ENCODE measurements at regions not wholly inside any gene's neighbourhood (a gene's known extent, or its start where the extent isn't known, plus 50 kb on each side); places are given as distances from the start of the nearest gene placed in this dataset.
"Not testable (repeated sequence)": the region's sequence is repeated elsewhere in the genome, so short reads cannot be mapped to it uniquely, and the experiment has no call there.

DNA sequence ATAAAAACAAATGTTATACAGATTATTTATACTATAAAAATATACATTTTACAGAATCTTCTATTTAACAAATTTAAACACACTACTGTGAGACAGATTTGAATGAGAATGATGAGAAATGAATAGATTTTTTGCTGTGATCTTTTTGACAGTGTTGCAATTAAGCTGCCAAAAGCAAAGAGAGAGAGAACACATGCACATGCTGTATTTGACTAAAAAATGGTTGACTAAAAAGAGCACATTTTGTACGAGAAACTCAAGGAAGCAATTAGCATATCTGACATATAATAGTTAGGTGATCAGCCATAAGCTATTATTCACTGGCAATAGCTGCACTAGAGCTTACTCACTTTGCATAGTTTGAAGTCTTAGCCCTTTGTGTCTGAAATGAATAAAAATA lies 115.8 kb downstream of the SYT10 start:
- DNase-seq = no peak

DNA sequence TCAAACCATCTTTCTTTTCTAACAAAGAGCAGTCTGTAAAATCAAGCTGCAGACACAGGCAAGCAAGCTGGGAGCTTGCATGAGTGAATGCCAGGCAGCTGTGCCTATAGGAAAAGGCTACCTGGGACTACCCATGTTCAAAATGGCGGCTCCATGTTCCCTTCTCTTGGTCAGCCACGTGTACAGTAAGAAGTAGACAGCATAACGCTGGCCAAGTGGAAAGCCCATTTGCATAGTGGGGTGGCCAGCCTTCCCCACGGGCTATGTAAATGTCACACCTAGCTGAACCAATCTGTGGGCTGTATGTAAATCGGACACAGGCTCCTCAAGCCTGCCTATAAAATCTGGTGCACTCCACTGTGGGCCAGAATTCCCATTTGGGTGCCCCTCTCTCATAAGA lies 117.1 kb downstream of the SYT10 start:
- DNase-seq = no peak

DNA sequence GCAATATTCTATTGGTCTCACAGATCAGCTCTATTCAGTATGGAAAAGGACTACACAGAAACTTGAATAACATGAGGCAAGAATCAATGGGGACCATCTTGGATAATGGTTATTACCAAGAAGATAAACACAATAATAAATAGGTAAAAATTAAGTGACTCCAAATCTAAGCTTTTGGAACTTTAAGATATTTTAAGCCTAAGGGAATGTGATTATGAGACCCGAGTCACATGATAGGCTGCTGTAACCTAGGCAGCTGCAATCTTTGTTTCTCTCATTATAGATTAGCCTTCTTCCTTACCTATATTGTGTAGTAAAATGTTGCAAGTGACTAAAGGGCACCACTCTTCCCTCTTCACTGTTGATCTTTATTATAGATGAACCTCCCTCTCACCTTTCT lies 121.9 kb downstream of the SYT10 start:
- no peak for DNase-seq

DNA sequence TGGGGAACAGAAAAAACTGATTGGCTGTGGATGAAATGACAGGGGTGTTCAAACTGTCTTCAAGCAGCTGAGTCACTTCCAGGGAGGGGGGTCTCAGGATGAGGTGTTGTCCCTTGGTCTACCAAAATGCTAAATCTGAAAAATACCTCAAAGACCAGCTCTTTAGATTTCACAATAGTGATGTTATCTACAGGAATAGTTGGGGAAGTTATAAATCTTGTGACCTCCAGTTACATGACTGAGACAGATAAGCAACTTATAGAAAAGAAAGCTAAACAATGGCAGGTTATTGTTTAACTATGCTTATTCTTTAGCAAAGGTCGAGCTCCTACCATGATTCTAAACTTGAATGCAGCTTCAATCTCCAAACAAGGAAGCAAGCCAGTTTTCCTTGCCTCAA lies 125.4 kb downstream of the SYT10 start:
- no peak for DNase-seq

DNA sequence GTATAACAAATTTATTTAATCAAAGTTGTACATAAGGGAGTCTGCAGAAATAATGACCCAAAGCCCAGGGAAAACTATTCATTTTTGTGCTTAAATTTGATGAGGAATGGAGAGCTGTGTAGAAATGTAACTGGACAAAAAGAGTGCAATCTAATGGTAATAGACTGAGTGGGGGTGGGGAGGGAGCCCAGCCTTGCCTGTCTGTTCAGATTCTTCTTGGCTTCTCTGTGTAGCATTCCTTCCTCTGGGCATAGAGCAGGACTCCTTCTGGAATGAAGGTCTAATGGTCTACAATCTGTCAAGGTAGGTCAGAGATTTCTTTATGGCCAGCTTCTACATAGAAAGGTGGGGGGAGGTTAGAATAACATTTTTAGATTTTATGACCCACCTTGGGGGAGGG lies 126.1 kb downstream of the SYT10 start:
- no peak for DNase-seq

DNA sequence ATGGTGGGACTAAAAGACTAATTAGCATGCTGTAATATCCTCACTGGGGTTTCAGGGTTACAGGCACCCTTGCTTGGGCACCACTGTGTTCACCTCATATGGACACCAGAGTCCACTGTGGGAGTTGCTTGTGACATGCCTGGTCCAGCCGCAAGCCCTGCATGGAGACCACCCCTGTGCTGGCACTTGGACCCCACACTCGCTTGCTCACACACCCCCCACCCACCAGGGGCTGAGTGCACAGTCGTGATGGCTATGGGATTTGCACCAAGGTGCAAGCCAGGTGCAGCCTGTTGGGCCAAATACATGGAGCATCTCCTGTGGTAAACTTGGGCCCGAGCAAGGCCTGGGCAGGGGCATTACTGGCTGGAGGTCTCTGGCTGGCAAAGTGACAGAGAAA lies 129.1 kb downstream of the SYT10 start:
- no peak for DNase-seq

DNA sequence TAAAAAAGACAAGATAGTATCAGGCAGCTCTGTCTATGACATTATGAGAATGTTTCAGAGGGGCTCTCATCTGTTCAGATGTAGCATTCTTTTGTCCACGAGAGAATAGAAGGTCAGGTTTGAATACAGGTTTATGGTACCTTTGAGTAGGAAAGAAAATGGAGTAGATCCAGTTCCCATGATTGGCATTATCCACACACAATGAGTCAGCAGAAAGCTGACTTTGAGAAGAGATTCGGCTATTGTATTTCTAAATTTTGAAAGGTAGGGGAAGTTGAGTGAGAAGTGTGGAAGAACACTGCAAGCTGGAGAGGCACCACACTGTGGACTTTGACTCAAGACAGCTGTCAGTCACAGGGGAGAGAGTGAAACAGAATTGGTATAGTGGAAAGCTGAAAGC lies 135.4 kb downstream of the SYT10 start:
- no peak for DNase-seq

DNA sequence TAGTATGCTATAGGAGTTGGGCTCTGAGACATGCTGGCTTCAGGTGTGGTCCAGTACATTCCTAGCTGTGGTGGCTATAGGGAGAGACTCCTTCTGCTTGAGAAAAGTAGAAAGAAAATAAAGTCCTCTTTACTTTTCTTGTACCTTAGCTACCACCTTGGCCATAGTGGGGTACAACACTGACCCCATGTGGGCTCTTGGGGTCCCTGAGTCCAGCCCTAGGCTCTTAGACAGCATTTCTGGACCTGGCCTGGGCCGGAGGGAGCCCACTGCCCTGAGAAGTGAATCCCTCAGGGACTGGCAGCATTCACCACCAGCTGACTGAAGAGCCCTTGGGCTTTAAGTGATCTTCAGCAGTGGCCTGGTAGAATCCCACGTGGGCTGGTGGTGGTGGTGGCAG lies 143.1 kb downstream of the SYT10 start:
- DNase-seq = no peak

DNA sequence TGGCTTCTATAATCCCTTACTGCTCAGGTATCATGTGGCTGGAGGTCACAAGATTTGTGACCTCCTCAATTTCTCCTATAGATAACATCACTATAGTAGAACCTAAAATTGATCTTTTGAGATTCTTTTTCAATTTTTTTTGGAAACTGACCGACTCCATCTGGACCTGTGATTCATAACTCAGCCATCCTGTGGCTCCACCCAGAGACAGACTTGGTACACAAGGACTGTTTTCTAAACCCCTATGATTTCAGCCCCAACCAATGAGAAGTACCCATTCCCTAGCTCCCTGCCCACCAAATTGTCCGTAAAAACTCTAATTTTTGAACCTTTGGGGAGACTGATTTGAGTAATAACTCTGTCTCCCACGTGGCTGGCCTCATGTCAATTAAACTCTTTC lies 148.9 kb downstream of the SYT10 start:
- DNase-seq = no peak

DNA sequence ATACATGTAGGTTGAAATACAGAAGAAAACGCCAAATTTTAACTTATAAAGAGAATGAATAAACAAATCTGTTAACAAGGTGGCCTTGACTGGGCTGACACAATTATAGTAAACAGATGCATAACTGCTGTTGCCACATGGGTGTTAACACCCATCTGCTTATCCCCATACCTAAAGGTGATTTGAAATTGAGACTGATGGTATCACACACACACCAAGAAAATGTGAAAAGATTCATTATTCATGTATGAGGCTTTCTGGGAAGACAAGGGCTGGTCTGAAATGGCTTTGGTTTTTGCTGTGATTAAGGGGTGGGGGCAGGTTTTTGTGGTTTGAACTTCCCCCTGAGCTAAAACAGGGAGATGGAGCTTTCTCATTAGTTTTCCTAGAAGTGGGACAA lies 156.6 kb downstream of the SYT10 start:
- DNase-seq = no peak

DNA sequence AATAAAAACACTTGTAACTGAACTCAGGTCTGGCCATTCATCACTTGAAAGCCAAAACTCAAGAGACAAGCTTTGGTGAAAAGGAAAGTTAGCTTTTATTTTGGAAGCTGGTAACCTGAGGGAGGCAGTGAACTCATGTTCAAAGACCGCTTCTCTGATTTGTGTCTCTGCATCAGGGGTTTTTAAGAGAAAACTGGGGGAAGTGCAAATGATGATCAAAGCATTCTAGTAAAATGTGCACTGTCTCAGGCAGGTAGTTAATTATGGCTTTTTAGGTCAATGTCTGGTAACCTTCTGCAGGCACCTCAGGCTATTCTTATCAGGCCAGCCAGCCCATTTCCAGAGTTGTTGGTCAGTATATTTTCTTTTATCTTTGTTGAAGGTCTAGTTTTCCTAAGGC lies 162.2 kb downstream of the SYT10 start:
- DNase-seq = no peak

DNA sequence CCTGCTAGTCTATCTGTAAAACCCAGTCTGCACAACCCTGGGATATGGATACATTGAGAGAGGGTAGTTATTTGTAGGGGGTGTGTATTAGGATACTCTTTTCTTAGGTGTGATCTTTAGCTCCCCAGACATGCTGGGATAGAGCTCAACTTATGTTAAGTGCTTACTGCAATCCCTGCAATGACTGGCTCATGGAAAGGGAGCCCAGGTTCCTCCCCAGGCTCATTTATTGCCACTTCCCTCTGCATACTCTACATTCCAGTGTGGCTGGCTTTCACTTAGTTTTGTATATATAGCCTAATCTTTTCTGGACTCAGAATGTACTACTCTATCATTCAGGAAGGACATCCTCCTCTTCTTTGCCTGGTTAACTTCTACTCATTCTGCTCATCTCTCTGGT lies 172.0 kb downstream of the SYT10 start:
- no peak for DNase-seq

DNA sequence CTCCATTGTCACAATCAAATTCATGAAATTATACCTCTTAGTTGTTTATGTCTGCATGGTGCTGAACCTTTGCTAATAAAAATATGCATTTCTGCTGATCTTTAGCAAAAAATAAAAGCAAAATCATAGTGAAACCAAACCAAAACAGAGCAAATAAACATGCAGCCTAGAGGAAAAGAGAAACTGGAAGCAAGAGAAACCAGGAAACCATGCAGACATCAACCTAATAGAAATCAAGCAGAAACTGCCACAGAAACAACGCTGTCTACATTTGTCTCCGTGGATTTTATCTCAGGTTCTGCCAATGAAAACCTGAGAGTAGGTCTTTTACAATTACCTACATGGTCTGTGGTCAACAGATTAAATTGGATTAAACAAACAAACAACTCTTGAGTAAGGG lies 173.7 kb downstream of the SYT10 start:
- no peak for DNase-seq

DNA sequence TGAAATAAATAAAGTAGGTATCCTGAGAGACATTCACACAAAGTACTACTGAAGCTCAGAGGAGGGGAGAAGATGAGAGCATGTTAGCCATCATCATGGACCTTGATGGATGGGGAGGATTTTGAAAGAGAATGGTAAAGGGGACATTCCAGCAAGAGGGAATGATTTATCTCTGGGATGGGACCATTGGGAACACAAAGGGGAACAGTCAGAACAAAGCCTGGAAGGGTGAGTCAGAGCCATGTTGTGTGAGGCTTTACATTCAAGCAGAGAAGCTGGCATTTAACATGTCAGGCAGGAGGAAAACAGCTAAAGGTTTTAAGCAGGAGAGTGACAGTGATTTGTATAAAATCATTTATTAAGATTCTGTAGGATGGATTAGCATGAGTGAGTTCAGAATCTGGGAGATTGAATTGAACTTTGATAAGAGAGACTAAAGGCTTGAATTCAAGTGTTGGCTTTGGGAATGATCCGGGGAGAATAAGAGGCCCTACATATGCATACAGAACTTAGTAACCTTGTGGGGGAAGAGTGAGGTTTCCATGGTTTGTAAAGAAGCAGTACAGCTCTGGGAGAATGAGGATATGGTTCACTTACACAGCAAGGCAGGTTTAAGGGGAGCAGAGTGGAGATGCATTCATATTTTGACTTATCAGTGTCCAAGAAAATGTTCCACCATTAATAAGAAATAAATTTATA lies 174.4 kb downstream of the SYT10 start:
- DNase-seq = no peak

DNA sequence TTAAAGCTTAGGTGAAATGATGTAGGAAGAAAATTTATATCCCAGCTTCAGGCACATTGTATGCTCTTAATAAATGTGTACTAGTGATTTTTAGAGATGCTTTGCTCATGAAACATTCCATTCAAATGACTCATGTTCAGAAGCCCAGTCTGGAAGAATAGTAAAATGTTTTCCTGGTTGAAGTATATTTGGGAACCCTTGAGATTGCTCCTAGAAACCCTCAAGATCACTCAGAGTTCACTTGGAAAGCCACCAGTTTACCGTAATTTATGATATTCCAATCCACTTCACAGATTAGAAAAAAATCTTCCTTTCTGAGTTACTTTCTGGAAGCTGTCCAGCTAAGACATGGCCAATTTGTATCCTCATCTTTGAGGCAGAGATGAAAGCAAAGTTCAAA lies 186.4 kb downstream of the SYT10 start:
- no peak for DNase-seq

DNA sequence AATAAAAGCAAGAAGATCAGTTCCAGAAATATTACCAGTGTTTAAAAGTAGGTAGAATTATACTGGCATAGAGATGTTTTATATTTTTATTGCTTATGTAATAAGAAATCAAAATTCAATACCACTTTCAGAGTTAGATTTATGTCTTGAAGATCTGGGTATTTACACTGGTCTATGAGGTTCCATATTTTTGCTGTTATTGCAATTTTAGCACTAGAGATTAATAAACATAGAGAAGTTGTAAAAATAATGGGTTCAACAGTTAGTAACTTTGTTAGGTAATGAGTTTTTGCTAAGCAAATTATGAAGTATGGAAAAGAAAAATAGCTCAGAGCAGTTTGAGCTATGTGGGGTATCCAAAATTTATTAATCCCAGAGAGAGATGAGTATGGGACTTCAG lies 188.1 kb downstream of the SYT10 start:
- DNase-seq = no peak

DNA sequence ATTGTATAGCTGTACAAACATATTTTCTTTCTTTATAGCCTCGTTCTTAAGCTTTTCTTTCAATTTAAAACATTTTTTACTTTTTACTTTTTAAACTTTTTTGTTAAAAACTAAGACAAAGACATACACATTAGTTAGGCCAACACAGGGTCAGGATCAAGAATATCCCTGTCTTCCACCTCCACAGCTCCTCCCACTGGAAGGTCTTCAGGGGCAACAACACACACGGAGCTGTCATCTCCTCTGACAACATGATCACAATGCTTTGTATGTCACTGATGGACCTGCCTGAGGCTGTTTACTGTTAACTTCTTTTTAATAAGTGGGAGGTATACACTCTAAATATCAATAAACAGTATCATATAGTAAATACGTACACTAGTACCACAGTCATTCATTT lies 191.3 kb downstream of the SYT10 start:
- DNase-seq = no peak

DNA sequence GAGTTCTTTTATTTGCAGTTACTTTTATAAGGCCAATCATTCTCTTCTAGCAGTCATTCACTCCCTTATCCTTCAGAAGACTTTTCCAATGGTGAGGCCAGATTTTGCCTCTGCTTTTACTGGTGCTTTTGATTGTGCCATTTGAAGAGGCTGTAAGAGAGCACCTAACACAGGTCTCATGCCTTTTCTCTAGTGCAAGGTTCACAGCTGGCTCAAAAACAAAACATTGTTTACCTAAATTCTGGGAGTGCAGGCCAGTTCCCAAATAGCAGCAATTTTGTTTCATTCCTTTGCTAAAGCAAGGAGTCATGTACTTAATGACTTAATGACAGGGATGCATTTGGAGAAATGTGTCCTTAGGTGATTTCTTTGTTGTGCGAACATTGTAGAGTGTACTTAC lies 192.0 kb downstream of the SYT10 start:
- DNase-seq = no peak

DNA sequence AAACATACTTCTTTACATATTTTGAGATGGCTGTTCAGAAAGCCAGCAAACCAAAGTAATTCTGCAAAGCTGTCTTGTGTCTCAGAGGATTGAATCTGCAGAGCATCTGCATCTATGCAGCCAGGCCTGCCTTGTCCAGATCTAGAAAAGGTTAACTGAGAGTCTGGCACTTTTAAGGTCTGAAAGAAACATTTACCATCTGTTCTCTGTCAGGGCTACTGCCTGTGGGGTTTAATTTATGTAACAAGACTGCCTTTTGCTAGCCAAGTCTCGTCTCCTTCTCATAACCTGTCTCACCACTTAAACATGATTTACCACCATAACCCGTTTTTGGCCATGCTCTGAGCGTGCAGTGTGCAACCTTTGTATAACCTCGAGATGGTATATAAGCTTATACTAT lies 194.2 kb downstream of the SYT10 start:
- no peak for DNase-seq

DNA sequence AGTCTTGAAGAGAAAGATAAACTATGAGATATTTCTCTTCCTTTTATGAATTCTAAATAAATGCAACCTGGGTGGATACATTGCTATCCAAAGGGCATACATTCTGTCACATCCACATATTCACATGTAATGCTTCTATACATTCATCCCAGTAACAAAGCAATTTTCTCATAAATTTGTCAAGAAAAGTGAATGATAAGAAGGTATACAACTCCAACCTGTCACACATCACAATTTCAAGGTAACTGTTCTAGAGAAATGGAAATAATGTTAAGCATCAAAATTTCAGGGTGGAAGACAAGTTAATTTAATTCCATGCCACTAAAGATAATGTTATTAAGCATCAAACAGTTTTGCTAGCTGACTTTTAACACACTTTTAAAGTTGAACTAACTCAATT lies 212.9 kb downstream of the SYT10 start:
- no peak for DNase-seq

DNA sequence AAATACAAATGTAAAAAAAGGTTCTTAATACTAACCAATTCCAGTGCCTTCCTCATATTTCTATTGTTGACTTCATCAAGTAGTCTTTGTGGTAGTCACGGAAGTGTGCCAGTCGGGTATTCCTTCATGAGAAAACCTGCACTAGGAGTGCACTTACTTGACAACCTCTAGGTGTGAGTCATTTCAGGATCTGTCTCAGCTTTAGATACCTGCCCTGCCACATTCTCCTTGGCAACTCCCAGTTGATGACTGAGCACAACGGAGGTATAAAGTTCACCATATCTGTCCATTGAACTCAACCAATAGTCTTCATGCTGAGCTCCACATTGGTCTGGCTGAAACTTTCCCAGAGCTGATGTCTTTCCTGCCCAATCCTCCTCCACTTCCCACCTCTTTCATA lies 215.7 kb downstream of the SYT10 start:
- DNase-seq = no peak

DNA sequence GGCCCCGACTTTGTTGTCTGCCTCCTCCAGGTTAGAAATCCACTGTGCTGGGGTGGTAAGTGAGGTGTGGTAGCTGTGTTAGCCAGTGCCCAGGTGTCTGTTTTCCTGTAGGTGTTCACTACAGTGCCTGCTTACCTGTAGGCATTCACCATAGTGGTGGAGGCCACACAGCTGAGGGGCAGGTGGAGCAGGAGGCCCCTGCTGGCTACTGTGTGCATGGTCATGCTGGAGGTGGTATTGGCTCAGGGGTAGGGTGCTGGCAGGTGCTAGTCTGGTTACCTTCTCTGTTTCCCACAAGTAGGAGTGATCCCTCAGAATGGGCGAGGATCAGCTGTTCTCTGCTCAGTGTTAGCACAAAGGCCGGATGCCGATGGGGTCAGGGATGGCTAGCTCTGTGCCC lies 217.3 kb downstream of the SYT10 start:
- no peak for DNase-seq

DNA sequence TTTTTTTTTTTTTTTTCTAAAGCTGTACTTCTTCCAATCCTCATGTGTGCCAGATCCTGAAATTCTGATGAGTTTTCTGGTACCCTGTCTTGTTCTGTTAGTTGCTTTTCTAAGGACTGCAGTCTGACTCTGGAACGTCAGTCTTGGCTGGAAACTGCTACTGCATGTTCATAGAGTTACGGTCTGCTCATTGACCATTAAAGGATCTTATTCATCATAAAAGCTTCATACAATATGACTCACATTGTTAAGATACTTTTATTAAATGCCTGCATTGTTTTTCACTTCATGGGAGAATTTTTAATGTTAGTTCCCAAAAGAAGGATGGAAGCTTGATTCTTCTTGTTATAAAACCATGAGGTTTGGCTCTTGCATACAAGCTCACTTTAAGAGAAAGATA lies 233.6 kb downstream of the SYT10 start:
- no peak for DNase-seq

DNA sequence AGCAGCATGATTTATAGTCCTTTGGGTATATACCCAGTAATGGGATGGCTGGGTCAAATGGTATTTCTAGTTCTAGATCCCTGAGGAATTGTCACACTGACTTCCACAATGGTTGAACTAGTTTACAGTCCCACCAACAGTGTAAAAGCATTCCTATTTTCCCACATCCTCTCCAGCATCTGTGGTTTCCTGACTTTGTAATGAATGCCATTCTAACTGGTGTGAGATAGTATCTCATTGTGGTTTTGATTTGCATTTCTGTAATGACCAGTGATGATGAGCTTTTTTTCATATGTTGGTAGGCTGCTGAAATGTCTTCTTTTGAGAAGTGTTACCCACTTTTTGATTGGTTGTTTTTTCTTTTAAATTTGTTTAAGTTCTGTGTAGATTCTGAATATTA lies 245.2 kb downstream of the SYT10 start:
- DNase-seq = not testable (repeated sequence)

DNA sequence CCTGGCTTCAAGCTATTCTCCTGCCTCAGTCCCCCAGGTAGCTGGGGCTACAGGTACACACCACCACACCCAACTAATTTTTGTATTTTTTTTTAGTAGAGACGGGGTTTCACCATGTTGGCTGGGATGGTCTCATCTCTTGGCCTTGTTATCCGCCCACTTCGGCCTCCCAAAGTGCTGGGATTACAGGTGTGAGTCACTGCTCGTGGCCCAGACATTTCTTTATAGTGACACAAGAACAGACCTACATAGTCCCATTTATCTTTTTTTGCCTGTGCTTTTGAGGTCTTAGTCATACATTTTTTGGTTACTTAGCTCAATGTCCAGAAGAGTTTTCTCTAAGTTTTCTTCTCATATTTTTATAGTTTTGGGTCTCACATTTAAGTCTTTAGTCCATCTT lies 247.4 kb downstream of the SYT10 start:
- DNase-seq = no peak

DNA sequence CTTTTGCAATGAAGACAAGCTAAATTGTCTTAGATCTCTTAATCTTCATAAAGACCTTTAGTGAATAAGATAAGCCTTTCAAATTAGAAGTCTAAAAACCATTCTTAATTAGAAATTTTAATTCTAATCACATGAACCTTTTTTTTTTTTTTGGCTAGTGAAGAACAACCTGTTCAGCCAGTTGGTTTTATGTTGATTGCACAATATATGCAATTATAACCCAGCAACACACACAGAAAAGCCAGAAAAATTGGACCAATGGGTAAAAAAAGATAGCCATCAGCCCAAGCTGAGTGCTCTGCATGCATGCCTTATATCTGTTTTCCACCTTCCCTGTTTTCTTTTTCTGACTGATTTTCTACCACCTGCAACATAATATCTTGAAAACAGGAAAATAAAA lies 252.2 kb downstream of the SYT10 start:
- DNase-seq = no peak
